Ovary (tissue), 7 donors: ENCODE measurements at regions not wholly inside any gene's neighbourhood (a gene's known extent, or its start where the extent isn't known, plus 50 kb on each side); places are given as distances from the start of the nearest gene placed in this dataset.

Source experiments
- DNase-seq, 5 donors: peaks; one replicate each; pipeline ENCODE4 v3.0.0-alpha.2; 2019 to 2020
- H3K27ac ChIP-seq, 2 donors: fragments of 200-600 bp; one replicate each; pipeline versions ENCODE4 v1.5.1 to v1.8.0; 2019 to 2022
- H3K27me3 ChIP-seq: fragments of 200-600 bp; one replicate; pipeline ENCODE4 v1.8.0; 2022
- H3K36me3 ChIP-seq: fragments of 200-600 bp; sonication (generic); one replicate; pipeline ENCODE4 v1.5.1; 2019
- H3K4me1 ChIP-seq: one replicate; pipeline ENCODE4 v1.8.1; 2013; ENCODE audit warnings: mild to moderate bottlenecking, moderate library complexity; ENCODE audit not compliant: insufficient read depth
- H3K4me3 ChIP-seq: fragments of 200-600 bp; sonication (generic); one replicate; pipeline ENCODE4 v1.5.1; 2017
- H3K9me3 ChIP-seq, 2 donors: fragments of 200-600 bp in 1 of 2; sonication (generic) in 1 of 2; one replicate each; pipeline versions ENCODE4 v1.5.1 to v1.8.1; 2013 to 2019; ENCODE audit warnings: mild to moderate bottlenecking in 1 of 2, moderate library complexity in 1 of 2
- CTCF ChIP-seq, 3 donors: fragments of 450-650 bp in 2 of 3; fragments of 200-600 bp in 1 of 3; IDR thresholded peaks; one replicate each; pipeline versions ENCODE4 v1.5.1 to v1.8.0; 2016 to 2022; ENCODE audit warnings: antibody characterized with exemption in 3 of 3, mild to moderate bottlenecking in 1 of 3
- EP300 ChIP-seq: sonication (generic); formaldehyde crosslinking; IDR thresholded peaks from one replicate; pipeline ENCODE4 v1.6.1; 2017; ENCODE audit warnings: antibody characterized with exemption
- POLR2A ChIP-seq: fragments of 450-650 bp; IDR thresholded peaks from one replicate; pipeline ENCODE4 v1.6.1; 2017; ENCODE audit warnings: antibody characterized with exemption, mild to moderate bottlenecking, moderate library complexity
- WGBS, 3 donors: extraction: QIAGEN DNeasy Blood & Tissue Kit in 1 of 3; methylation state at CpG; one replicate each; pipeline versions ENCODE4 v1.1.5 to v1.1.7; 2013 to 2017; 5-methylcytosine and 5-hydroxymethylcytosine counted together
- intact Hi-C, 4 donors: fragments of 100-400 bp; cut with DNase I; formaldehyde crosslinking; loops; one replicate each; pipeline versions ENCODE4 v1.11.0 to v1.15.1; 2022 to 2023
- donor health status: DM: no; HTN: no; CAD: no; lungs with moderate emphysema.
- donor health status: DM: no; HTN: no; CAD: no.
- donor health status: Bipolar disorder and iron deficiency.
- donor health status: DM: no; HTN: no; CAD: no.
- donor health status: DM: yes; HTN: yes; CAD: no.

GRCh38 chr13:104650431-104650830 lies 1584.2 kb upstream of the SLC10A2 start:
- Histone ChIP-seq H3K4me3 (no peak overlapping the region), H3K36me3 (no peaks in the 10 kb centered on the region), H3K4me1 (no peaks in the 10 kb centered on the region), H3K9me3 (no peaks in the 10 kb centered on the region), H3K27me3 (no peaks in the 10 kb centered on the region), H3K27ac (no peak overlapping the region)
- WGBS, 3 donors, result 88 to 93% (median 90%) methylated on average over 12 of the region's 12 CpGs
- intact Hi-C loops, result no loop called here
- TF ChIP-seq EP300, result no peak
- TF ChIP-seq CTCF (IDR thresholded peaks at IDR 0.05), result no peak
- TF ChIP-seq POLR2A, result no peak
- DNase-seq, result no peak

GRCh38 chr13:104648291-104648690 lies 1582.1 kb upstream of the SLC10A2 start:
- Histone ChIP-seq H3K9me3 (no peaks in the 10 kb centered on the region), H3K27me3 (no peaks in the 10 kb centered on the region), H3K36me3 (no peaks in the 10 kb centered on the region), H3K27ac (no peak overlapping the region), H3K4me1 (no peaks in the 10 kb centered on the region), H3K4me3 (no peak overlapping the region)
- TF ChIP-seq CTCF (IDR thresholded peaks at IDR 0.05) (no peak), EP300 (no peak), POLR2A (no peak)
- intact Hi-C loops, result no loop called here
- DNase-seq, result no peak
- WGBS, 3 donors, result 90 to 92% (median 90%) methylated on average over 11 of the region's 11 CpGs

GRCh38 chr13:104645786-104646185 lies 1579.6 kb upstream of the SLC10A2 start:
- no peak for DNase-seq
- H3K4me1 ChIP-seq, result no peaks in the 10 kb centered on the region
- H3K9me3 ChIP-seq, result no peaks in the 10 kb centered on the region
- H3K4me3 ChIP-seq, result no peak overlapping the region
- no peaks in the 10 kb centered on the region for H3K27me3 ChIP-seq
- 89 to 91% (median 90%) methylated on average over 4 of the region's 4 CpGs for WGBS, 3 donors
- H3K27ac ChIP-seq, result no peak overlapping the region
- TF ChIP-seq CTCF (IDR thresholded peaks at IDR 0.05) (no peak), EP300 (no peak), POLR2A (no peak)
- intact Hi-C loops, result no loop called here
- H3K36me3 ChIP-seq, result no peaks in the 10 kb centered on the region

GRCh38 chr13:104641309-104641708 lies 1575.1 kb upstream of the SLC10A2 start:
- H3K27ac ChIP-seq, result no peak overlapping the region
- no peaks in the 10 kb centered on the region for H3K36me3 ChIP-seq
- 79 to 86% (median 82%) methylated on average over 5 of the region's 5 CpGs for WGBS, 3 donors
- H3K4me3 ChIP-seq, result no peak overlapping the region
- DNase-seq, result no peak
- H3K4me1 ChIP-seq, result no peaks in the 10 kb centered on the region
- intact Hi-C loops, result no loop called here
- no peaks in the 10 kb centered on the region for H3K27me3 ChIP-seq
- no peaks in the 10 kb centered on the region for H3K9me3 ChIP-seq
- no peak for TF ChIP-seq POLR2A
- TF ChIP-seq CTCF (IDR thresholded peaks at IDR 0.05), result no peak
- no peak for TF ChIP-seq EP300

GRCh38 chr13:104635879-104636278 lies 1569.7 kb upstream of the SLC10A2 start:
- Histone ChIP-seq H3K36me3 (no peaks in the 10 kb centered on the region), H3K9me3 (no peaks in the 10 kb centered on the region), H3K4me3 (no peak overlapping the region), H3K4me1 (no peaks in the 10 kb centered on the region), H3K27ac (no peak overlapping the region), H3K27me3 (no peaks in the 10 kb centered on the region)
- WGBS, 3 donors, result 80 to 86% (median 81%) methylated on average over 5 of the region's 5 CpGs
- DNase-seq, result no peak
- intact Hi-C loops, result no loop called here
- no peak for TF ChIP-seq POLR2A
- no peak for TF ChIP-seq CTCF (IDR thresholded peaks at IDR 0.05)
- no peak for TF ChIP-seq EP300
